Pancreas (tissue), 10 donors: ENCODE measurements at regions not wholly inside any gene's neighbourhood (a gene's known extent, or its start where the extent isn't known, plus 50 kb on each side); places are given as distances from the start of the nearest gene placed in this dataset.

ENCODE experiments used
- ATAC-seq, 4 donors: fragments of 200-7000 bp; cut with Tn5 transposase; one replicate each; pipeline versions ENCODE4 v1.8.0 to v1.9.1; 2020; ENCODE audit warnings: mild to moderate bottlenecking in 4 of 4, moderate library complexity in 4 of 4
- DNase-seq, 6 donors: peaks; one replicate each; pipeline ENCODE4 v3.0.0-alpha.2; 2020
- FAIRE-seq: peaks from 2 replicates; lab custom pipeline; 2012; peaks lifted over from hg19 to GRCh38; lab: Jason Lieb, UNC
- H3K27ac ChIP-seq, 4 donors: fragments of 200-600 bp; sonication (generic); 1 replicate in 3 of 4; 2 replicates in 1 of 4; pipeline versions ENCODE4 v1.5.0 to v1.8.0; 2020
- H3K27me3 ChIP-seq, 4 donors: fragments of 200-600 bp; one replicate each; pipeline ENCODE4 v1.8.0; 2021
- H3K36me3 ChIP-seq, 3 donors: fragments of 200-600 bp; sonication (generic) in 1 of 3; one replicate each; pipeline versions ENCODE4 v1.5.0 to v1.8.0; 2020 to 2021
- H3K4me1 ChIP-seq, 3 donors: fragments of 200-600 bp; one replicate each; pipeline ENCODE4 v1.8.0; 2021
- H3K4me3 ChIP-seq, 4 donors: fragments of 200-600 bp; sonication (generic) in 2 of 4; one replicate each; pipeline versions ENCODE4 v1.5.0 to v1.8.0; 2020 to 2021
- H3K9me3 ChIP-seq, 4 donors: fragments of 200-600 bp; one replicate each; pipeline ENCODE4 v1.8.0; 2021
- CTCF ChIP-seq, 4 donors: fragments of 200-600 bp; sonication (generic) in 3 of 4; IDR thresholded peaks; one replicate each; pipeline versions ENCODE4 v1.5.0 to v1.8.0; 2021; ENCODE audit warnings: antibody characterized with exemption in 4 of 4
- WGBS, 2 donors: extraction: QIAGEN DNeasy Blood & Tissue Kit; methylation state at CpG; one replicate each; pipeline ENCODE4 v1.1.7; 2013; 5-methylcytosine and 5-hydroxymethylcytosine counted together
- intact Hi-C, 3 donors: fragments of 100-400 bp; cut with DNase I; formaldehyde crosslinking; loops; one replicate each; pipeline versions ENCODE4 v1.11.1 to v1.14.2; 2022
- donor health status: healthy with polysubstance abuse.
- donor health status: DM: no; HTN: no; CAD: no; lungs with moderate emphysema.
- donor health status: DM: no; HTN: no; CAD: no.
- donor health status: control.
- donor health status: control.
- donor health status: Bipolar disorder and iron deficiency.
- donor health status: DM: yes; HTN: yes; CAD: no.
- donor health status: DM: no; HTN: no; CAD: no.
- donor health status: DM: no; HTN: no; CAD: no.
- donor health status: DM: yes; HTN: yes; CAD: no.

GRCh38 chr12:113759135-113759534 lies 207.0 kb downstream of the RBM19 start:
- WGBS, 2 donors: 94 to 98% methylated on average over 2 of the region's 2 CpGs
- TF ChIP-seq CTCF (IDR thresholded peaks at IDR 0.05): no peak

DNA sequence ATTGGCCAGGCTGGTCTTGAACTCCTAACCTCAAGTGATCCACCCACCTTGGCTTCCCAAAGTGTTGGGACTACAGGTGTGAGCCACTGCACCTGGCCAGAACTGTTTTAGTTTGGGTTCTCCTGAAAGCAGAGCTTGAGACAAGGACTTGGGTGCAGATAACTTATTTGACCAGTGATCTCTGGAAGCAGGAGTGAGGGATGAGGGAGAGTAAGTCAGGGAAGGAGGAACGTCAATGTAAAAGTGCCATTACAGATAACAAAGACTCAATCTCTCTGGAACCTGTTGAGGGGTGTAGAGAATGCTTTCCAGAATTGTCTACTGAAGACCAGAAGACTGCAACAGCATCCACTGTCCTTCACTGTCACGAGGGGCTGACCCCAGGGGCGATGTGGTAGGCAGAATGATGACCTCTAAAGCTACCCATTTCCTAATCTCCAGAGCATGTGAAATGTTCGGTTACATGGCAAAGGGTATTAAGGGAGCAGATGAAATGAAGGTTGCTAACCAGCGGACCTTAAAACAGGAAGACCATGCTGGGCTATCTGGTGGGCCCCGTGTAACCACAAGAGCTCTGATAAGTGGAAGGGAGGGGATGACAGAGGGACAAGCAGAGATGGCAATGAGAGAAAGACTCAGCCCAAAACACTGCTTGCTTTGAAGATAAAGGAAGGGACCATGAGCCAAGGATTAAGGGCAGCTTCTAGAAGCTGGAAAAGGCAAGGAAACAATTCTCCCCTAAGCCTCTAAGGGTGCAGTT lies 207.8 kb downstream of the RBM19 start:
- no peak for TF ChIP-seq CTCF (IDR thresholded peaks at IDR 0.05)
- Histone ChIP-seq H3K4me1 (no peaks in the 10 kb centered on the region), H3K36me3 (no peaks in the 10 kb centered on the region), H3K9me3 (no peaks in the 10 kb centered on the region), H3K27me3 (peaks cover 0 to 10% (median 0%) of the 10 kb centered on the region in 4 donors), H3K4me3 (no peak overlapping the region), H3K27ac (no peak overlapping the region)
- intact Hi-C loops: no loop called here
- ATAC-seq (no peak), DNase-seq (no peak), FAIRE-seq (no peak)
- 52 to 67% methylated on average over 6 of the region's 6 CpGs for WGBS, 2 donors

More at GRCh38 chr12:113759135-113759534, 207.0 kb downstream of the RBM19 start:
- Histone ChIP-seq H3K27me3 (peaks cover 0 to 10% (median 0%) of the 10 kb centered on the region in 4 donors), H3K4me1 (no peaks in the 10 kb centered on the region), H3K36me3 (no peaks in the 10 kb centered on the region), H3K27ac (no peak overlapping the region), H3K4me3 (no peak overlapping the region), H3K9me3 (no peaks in the 10 kb centered on the region)
- FAIRE-seq (no peak), DNase-seq (no peak), ATAC-seq (no peak)
- intact Hi-C loops: no loop called here

DNA sequence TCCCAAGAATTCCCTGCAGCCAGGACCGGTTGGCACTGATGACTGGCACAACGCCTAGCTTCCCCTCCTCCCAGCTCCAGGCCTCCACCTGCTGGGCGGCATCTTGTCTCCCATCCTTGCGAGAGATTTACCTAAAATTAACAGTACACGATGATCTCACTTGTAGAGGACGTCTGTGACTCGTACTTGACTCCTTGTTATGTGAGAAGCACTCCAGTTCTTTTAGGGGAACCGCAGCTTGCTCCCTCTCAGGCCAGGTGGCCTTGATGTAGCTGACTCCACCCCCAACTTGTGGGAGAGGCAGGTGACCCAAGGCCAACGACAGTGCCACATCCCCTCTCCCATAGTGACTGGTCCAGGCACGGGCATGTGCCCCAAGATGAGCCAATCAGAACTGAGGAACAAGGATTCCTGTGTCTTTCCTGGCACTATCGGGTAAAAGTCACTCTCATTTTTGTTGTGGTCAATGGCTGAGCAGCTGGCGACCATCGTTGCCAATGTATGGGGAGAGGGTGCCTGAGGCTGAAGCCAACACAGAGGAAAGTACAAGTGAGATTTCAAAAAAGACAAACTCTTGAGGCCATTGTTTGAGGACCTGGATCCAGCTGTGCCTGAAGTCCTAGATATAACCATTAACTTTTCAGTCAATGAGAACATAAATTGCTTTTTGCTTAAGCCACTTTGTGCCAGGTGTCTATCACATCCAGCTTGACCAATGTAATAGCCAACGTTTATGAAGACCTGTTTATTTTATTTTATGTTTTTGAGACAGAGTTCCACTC lies 208.7 kb downstream of the RBM19 start:
- no peaks in the 10 kb centered on the region for H3K4me1 ChIP-seq
- FAIRE-seq (no peak), DNase-seq (no peak), ATAC-seq (no peak)
- H3K27me3 ChIP-seq: peaks cover 0 to 13% (median 0%) of the 10 kb centered on the region in 4 donors
- no peaks in the 10 kb centered on the region for H3K36me3 ChIP-seq
- WGBS, 2 donors: 29 to 31% methylated on average over 14 of the region's 14 CpGs
- H3K4me3 ChIP-seq: no peak overlapping the region
- no peak overlapping the region for H3K27ac ChIP-seq
- H3K9me3 ChIP-seq: no peaks in the 10 kb centered on the region
- TF ChIP-seq CTCF (IDR thresholded peaks at IDR 0.05): no peak
- intact Hi-C loops: no loop called here

DNA sequence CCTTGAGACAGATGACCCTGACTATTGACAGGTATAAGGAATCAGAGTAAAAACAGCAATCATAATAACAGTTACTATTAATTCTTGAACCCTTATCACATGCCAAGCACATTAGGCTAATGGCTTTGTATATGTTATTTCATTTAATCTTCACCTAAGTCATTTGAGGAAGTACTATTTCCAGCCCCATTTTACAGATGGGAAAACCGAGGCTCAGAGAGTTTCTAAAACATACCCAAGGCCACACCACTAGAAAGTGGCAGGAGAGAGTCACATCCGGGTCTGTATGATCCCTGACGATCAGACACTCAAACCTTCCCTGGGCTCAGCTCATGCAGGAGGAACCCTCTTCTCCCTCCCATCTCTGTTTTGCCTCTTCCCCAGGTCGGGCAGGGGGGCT lies 209.5 kb downstream of the RBM19 start:
- WGBS, 2 donors: 35 to 37% methylated on average over 4 of the region's 4 CpGs
- no peak for TF ChIP-seq CTCF (IDR thresholded peaks at IDR 0.05)
- Histone ChIP-seq H3K27me3 (peaks cover 0 to 13% (median 0%) of the 10 kb centered on the region in 4 donors), H3K9me3 (no peaks in the 10 kb centered on the region), H3K4me1 (no peaks in the 10 kb centered on the region), H3K27ac (no peak overlapping the region), H3K4me3 (no peak overlapping the region), H3K36me3 (no peaks in the 10 kb centered on the region)
- FAIRE-seq: no peak
- no peak for DNase-seq
- intact Hi-C loops: no loop called here
- no peak for ATAC-seq
